ENCODE measurements at regions not wholly inside any gene's neighbourhood (a gene's known extent, or its start where the extent isn't known, plus 50 kb on each side); places are given as distances from the start of the nearest gene placed in this dataset.
"Not testable (repeated sequence)": the region's sequence is repeated elsewhere in the genome, so short reads cannot be mapped to it uniquely, and the experiment has no call there.

DNA sequence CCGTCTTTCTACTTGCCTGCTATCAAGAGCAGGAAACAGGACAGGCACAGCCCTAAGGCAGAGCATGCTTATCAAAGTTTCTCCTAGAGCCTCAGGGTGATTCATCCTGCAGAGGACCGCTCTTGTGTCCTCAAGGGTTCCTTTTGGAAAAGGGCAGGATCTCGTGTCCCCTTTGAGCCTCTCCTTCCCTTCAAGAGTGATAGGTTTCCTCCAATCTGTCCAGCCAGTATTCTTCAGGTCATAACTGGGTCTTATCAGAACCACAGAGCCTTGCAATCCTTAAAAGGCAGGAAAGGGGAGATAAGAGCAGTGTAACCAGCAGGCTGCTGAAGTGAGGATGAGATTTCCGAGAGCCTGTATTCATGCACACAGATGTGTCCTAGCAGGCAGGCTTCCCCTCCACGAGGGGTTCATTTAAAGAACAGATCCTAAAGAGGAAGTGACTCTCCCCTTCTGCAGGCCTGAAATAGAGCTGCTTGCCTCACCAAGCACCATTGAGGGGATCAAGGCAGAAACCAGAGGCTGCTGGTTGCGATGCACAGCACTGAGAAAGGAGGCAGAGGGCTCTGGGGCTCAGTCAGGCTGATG lies 90.5 kb upstream of the SVIL start:
- DNase-seq (ENCODE audit: low read depth) = no peak

DNA sequence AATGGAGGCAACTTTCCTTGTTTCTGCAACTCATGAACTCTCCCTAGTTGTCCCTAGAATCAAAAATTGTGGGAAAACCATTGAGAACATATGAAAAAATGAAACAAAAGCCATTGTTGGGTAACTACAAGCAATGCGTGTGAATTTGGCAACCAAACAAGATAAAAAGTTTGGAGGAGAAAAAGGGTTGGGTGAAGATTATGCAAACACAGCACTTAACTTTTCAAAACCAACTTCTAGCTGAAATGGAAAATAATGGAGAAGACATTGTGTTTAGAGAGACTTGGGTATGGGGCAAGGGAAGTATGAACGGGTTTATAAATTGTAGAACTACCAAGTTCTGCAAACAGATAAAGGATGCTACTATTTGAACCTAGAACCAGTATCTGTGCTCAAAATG lies 89.0 kb upstream of the SVIL start:
- no peak for DNase-seq (ENCODE audit: low read depth)

DNA sequence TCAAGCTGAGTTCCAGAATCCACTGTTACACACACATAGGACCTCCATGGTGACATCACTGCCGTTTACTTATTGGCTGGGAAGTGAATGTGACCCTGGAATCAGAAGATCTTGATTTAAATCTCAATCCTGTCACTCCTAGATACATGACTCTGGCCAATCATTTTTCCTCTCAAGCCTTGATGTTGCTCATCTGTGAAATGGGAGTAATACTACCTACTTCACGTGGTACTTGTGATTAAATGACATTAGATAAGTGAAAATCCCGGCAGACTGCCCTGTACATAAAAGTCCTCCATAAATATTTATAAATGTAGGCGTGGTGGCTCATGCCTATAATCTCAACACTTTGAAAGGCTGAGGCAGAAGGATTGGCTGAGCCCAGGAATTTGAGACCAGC lies 88.0 kb upstream of the SVIL start:
- DNase-seq (ENCODE audit: low read depth) = no peak

DNA sequence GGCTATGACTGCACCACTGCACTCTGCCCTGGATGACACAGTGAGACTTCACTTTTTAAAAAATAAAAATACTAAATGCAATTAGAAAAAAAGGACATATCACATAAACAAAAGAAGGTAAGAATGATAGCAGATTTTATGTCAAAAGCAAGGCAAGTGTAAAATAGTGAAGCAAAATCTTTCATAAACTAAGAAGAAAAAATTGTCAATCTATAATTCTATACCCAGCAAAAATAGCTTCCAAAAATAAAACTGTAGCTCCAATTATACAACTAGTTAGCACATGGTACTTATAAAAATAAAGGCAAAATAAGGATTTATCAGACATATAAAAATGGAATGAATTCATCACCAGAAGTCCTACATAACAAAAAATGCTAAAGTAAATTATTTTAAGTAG lies 85.4 kb upstream of the SVIL start:
- no peak for DNase-seq (ENCODE audit: low read depth)

DNA sequence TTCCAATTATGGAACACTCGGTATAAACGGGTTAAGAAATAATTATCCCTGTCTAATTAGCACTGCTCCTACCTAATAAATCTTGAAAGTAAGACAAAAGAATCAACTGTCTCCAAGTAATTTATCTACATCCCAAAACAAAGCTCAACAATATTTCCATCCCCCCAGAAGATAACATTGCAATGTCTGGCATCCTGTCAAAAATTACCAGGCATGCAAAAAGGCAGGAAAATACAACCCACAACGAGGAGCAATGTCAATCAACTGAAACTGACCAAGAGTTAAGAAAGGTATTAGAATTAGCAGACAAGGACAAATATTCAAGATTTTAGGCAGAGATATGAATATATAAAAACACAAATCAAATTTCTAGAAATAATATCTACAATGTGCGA lies 84.5 kb upstream of the SVIL start:
- DNase-seq (ENCODE audit: low read depth) = no peak

DNA sequence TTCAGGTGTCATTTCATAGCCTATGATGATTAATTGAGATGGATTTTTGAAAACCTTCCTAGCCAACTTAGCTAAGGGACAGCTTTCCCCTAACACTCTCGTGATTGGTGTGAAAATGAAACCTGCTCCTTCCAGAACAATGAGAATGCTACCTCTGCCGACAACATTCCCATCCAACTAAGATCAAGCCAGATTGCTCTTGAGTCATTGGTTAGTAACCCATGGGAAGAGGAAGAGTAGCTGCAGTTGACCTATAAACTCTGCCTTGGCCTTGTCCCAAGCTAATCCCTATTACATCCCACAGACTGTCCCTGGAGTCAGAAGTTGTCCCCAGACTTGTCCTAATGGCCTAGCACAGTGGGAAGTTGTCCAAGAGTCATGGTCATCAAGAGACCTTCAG lies 80.5 kb upstream of the SVIL start:
- no peak for DNase-seq (ENCODE audit: low read depth)

DNA sequence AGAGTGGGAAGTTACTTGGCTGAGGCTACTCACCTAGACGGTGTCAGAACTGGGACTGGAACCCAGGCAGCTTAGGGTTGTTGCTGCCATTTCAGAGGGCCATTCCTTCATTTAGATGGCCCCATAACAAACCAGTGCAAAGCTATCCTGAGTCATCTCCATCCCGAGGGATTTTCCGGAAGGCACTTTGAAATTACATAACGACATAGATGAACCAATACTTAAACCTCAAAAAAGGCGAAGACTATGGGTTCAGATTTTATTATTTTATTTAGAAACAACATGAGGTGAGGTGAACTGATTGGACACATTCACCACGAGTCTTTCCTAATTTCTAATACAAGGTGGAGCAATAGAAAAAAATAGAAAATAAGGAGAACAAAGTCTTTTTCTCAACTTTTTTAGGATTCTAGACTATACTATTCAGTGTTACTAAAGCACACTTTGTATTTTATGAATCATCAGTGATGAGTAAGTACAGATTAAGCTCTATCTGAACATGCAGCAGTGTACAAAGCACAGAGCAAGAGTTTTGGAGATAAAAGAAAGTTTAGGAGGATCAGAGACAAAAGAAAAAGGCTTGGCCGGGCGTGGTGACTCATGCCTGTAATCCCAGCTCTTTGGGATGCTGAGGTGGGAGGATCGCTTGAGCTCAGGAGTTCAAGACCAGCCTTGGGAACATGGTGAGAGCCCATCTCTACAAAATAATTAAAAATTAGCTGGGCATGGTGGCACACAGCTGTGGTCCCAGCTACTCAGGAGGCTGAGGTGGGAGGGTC lies 79.5 kb upstream of the SVIL start:
- DNase-seq (ENCODE audit: low read depth) = no peak

DNA sequence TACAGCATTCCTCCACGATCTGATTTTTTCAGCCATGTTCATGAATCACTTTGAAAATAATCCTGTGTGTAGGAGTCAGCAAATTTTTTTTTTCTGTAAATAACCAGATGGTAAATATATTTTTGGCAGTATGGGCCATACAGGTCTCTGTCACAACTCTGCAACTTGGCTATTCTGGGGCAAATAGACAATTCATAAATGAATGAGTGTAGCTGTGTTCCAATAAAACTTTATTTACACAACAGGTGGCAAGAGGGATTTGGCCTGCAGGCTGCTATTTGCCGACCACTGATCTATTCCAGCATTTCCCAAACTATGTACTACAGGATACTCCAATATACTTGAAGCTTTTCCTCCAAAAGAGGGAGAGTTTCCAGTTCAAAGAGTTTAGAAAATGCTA lies 78.7 kb upstream of the SVIL start:
- DNase-seq (ENCODE audit: low read depth) = no peak

DNA sequence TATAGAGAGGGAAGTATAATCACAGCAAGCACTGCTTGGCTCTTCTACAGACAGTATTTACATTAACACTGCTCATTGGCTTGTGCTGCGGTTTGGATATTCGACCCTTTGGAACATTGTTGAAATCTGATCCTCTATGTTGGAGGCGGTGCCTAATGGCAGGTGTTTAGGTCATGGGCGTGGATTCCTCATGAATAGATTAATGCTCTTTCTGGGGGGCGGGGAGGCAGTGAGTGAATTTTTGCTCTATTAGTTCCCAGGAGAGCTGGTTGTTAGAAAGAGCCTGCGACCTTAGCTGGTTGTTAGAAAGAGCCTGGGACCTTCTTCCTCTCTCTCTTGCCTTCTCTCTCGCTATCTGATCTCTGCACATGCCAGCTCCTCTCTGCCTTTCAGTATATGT lies 77.3 kb upstream of the SVIL start:
- no peak for DNase-seq (ENCODE audit: low read depth)

DNA sequence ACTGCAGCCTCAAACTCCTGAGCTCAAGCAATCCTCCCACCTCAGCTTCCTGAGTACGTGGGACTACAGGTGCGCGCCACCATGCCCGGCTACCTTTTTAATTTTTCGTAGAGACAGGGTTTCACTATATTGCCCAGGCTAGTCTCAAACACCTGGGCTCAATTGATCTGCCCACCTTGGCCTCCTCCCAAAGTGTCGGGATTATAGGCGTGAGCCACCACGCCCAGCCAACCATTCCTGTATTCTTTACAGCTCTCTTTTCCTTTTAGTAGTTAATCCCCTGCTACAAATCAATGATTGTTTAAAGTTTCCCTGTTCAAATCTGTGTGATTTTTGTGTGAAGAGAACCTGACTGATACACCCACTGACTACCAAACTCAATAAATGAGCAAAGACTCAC lies 75.4 kb upstream of the SVIL start:
- DNase-seq (ENCODE audit: low read depth) = no peak

DNA sequence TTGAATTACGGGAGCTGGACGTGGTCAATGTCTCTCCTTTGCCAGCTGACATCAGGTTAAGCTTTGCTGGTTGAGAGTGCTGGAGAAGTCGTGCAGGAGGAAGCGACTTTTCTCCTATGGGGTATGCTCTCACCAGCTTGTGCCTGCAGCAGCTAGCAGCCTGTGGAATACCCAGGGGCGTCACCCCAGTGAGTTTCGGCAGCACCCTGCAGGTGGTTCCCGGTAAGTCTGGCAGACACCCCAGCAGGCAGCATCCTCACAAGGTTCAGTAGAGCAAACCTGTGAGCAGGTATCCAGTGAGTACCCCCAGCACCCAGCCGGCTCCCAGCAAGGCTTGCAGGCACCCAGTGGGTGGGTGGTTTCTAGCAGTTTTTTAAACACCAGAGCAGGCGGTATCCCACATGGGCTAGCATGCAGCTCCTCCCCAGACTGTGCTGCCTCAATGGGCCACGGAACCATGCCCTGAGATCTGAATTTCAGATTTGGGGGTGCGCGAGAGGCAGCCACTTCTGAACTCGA lies 74.8 kb upstream of the SVIL start:
- DNase-seq (ENCODE audit: low read depth) = no peak

DNA sequence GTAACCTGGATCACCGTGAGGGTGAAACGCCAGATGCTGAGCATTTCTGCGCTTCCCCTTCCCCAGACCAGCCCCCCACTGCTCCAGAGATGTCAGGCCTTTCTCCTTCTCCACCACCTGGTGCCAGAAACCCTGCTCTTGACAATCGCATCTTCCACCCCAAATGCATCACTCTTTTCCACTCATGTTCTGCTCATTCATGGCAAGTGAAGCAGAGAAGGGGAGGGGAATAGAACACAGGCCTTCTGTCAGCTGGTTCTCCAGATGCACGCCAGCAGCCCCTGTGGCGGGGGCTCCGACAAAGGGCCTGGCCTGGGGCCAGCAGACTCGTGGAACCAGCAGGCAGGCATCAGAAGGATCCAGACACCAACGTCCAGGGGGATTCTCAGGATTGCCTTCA lies 68.5 kb upstream of the SVIL start:
- DNase-seq (ENCODE audit: low read depth) = no peak

DNA sequence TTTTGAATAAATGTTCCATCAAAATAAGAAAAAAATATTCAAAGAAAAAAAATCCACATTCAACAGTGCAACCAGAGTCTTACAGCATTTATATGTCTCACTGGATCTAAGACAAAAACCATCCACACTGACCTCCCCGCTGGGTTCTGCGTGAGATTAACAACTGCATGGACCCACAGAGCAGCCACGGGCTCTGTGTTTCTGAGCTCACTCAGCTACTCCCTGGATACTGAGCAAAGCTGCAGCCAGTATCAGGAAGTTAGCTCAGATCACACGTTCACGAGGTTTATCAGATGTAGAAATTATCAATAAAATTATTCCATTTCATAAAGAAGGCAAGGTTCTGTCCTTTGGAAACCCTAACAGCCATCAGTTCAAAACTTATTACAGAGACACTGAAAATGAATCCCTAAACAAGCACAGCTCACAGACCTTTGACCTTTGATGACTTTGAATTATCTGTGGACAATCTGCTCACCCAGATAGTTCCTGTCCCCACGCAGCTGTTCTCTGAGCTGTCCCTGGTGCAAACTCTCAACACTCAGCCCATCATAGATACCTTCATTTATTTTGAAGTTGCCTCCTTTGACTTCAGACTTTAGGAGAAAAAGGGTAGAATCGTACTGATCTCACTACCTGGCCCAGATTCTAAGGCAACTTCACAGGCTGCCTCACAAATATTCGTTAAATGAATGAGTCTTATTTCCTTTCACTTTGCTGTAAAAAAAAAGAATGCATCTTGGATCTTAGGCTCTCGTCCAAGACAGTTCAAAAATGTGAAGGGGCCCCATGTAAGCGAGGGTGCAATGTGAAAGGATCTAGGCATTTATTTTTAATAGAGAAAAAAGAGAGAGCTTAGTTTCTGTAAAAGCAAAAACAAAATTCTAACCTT lies 67.7 kb upstream of the SVIL start:
- DNase-seq (ENCODE audit: low read depth) = no peak

DNA sequence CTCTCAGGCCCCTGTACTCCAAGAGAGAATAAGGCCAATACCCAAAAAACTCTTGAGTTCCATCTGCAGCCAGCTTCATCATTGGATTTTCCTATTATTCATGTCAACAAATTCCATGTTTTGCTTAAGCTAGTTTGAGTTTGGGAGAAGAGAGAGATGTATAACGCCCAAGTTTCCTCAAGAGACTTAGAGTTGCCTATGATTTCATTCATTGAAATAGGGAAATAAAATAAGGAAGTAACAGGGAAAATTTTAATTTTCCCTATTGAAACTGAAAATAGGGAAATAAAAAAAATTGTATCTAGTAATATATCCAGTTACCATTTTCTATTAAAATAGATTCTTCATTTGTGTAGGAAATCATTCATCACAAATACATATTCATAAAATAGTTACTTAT lies 66.5 kb upstream of the SVIL start:
- no peak for DNase-seq (ENCODE audit: low read depth)

DNA sequence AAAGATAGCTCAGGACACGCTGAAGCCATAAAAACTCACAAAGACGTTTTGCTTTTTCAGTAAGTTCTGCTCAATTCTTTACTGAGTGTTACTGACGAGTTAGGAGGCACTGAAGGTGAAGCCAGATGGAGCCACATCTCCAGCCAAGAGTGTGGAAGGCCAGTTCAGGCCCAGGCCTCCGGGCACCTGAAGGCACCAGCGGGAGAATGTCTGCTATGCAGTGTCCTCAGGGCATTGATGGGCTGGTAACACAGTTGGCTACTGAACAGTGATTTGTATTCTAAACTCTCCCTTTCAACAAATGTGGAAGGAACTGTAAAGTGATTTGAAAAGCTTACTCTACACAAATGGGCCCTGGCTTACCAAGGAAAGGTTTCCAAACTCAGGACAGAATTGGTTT lies 64.8 kb upstream of the SVIL start:
- DNase-seq (ENCODE audit: low read depth) = no peak

DNA sequence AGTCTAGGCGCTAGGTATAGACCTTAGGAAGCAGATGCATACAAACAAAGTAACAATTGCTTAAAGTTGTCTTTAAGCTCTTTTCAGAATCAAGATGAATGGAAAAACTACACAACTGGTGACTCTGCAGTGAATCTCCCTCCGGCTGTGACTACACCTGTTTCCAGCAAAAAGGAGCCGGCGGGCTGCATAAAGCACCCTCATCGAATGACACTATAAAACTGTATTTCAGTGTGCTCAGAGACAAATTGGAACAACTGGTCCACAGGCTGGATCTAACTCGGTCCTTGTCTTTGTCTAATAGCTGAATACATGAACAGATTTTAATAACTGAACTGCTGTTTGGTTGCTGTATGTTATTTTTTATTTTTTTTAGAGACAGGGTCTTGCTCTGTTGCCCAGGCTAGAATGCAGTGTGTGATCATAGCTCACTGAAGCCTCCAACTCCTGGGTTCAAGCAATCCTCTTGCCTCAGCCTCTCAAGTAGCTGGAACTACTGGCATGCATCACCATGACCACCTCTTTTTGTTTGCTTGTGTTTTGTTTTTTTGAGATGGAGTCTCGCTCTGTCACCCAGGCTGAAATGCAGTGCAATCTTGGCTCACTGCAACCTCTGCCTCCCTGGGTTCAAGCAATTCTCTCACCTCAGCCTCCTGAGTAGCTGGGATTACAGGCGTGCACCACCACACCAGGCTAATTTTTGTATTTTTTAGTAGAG lies 64.2 kb upstream of the SVIL start:
- no peak for DNase-seq (ENCODE audit: low read depth)

DNA sequence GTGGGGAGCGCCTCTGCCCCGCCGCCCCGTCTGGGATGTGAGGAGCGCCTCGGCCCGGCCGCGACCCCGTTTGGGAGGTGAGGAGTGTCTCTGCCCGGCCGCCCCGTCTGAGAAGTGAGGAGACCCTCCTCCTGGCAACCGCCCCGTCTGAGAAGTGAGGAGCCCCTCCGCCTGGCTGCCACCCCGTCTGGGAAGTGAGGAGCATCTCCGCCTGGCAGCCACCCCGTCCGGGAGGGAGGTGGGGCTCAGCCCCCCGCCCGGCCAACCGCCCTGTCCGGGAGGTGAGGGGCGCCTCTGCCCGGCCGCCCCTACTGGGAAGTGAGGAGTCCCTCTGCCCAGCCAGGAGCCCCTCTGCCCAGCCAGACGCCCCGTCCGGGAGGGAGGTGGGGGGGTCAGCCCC lies 61.8 kb upstream of the SVIL start:
- not testable (repeated sequence) for DNase-seq (ENCODE audit: low read depth)

DNA sequence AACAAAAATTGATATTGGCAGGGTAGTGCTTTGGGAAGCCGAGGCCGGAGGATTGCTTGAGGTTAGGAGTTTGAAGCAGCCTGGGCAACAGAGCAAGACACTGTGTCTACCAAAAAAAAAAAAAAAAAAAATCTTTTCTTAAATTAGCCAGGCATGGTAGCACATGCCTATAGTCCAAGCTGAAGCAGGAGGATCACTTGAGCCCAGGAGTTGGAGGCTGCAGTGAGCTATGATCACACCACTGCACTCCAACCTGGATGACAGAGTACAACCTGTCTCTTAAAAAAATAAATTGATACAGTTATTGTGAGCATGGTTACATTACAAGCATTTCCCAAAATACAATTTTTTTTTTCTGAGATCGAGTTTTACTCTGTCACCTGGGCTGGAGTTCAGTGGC lies 59.4 kb upstream of the SVIL start:
- no peak for DNase-seq (ENCODE audit: low read depth)

DNA sequence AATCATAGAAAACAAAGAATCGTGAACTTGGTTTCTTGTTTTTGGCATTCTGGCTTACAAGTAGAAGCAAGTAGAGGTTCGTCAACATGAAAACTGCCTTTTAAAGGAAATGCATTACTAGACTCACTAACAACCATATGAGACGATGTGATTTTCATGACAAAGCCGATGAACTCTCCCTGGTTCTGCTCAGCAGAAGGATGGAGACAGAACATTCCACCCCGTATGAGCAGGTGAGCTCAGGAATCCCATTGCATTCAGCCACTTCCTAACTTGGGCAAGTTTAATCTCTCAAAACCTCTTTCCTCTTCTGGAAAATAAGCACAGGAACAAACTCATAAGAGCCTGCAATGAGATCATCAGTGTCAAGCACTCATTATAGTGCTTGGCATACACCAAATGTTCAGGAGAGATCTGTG lies 57.4 kb upstream of the SVIL start:
- no peak for DNase-seq (ENCODE audit: low read depth)

DNA sequence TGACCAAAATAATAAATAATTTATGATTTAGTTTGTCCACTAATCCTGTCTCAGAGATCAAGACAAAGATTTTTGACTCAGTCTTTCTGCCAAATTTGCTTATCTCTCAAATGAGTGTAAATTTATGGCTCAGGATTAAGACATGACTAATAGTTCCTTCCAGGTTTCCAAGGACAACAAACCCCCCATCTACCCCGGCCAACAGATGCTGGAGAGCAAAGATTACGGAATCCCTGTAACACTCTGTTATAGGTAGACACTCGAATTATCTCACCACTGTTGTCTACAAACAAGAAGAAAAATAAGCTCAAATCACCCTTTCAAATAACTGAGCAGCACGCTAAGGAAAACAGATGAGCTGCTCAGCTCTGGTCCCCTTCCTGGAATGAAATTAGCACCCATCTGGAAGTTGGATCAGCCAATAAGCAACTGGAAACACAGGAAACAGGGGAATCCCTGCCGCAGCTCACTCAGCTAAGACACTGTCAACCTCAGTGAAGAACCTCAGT lies 56.8 kb upstream of the SVIL start:
- no peak for DNase-seq (ENCODE audit: low read depth)

DNA sequence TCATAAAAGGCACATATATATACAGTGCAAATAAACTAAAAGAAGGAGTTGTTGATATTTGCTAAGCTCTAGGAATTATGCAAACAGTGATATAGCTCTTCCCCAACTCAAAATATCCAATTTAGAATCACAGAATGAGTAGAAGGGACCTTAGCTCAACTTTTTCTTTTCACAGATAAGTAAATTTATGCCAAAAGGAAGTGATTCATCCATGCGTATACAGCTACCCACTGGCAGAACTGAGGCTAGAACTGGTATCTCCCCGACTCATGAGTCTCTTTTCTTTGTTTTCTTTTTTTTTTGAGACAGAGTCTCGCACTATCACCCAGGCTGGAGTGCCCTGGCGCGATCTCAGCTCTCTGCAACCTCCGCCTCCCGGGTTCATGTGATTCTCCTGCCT lies 54.2 kb upstream of the SVIL start:
- DNase-seq (ENCODE audit: low read depth) = no peak

DNA sequence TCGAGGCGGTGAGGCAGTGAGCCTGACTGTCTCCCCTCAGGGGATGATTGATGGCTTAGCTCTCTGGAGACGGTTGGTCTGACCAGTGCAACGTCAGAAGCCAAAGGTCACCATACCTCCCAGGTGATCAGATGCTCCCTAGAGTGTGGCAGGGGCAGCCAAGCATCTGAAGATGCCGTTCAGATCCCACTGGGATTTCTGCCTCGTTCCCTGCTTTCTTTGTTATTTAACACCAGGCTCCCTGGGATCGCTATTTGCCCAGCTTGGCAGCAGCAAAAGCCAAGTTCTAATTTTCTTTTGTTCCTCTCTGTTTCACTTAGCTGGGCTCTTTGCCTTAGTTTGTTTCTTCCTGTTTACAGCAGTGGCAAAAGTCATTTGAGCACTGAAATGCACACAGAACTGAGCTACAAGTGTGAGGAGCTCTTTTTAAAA lies 53.5 kb upstream of the SVIL start:
- DNase-seq (ENCODE audit: low read depth) = no peak
